GM12892 (cell line): ENCODE measurements at regions not wholly inside any gene's neighbourhood (a gene's known extent, or its start where the extent isn't known, plus 50 kb on each side); places are given as distances from the start of the nearest gene placed in this dataset.

ENCODE experiments used
- POLR2A ChIP-seq: IDR thresholded peaks from 2 replicates; pipeline ENCODE4 v1.6.1; 2011; ENCODE audit warnings: low read depth, low read length, control low read depth
- POLR2AphosphoS5 ChIP-seq: IDR thresholded peaks from 2 replicates; pipeline ENCODE4 v1.6.1; 2011; ENCODE audit warnings: low read depth, low read length, control low read depth
- TAF1 ChIP-seq: IDR thresholded peaks from 2 replicates; pipeline ENCODE4 v1.6.1; 2011; ENCODE audit warnings: low read depth, mild to moderate bottlenecking, control low read depth, low read length, borderline replicate concordance

DNA sequence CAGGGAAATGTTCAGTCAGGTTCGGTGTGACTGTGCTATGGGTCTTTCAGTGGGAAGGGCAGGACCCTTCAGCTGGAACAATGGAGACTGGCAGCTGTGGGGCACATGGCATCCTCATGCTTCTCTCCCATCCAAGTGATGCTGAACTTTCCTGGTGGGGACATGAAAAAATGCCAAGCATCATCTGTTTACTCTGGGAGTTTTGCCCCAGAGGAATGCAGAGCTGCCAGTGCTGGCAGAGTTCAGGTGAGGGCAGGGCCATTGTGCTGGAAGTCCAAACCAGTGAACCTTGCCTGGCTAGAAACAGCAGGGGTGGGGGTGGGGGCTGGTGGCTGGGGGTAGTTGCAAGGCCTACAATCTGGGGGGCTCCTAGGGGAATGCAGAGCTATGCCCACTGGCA, 1320.6 kb downstream of the PCDH9 start:
- no peak for TF ChIP-seq POLR2A
- TF ChIP-seq POLR2AphosphoS5 = no peak
- TF ChIP-seq TAF1 = no peak
